Loucy (cell line): ENCODE measurements at regions not wholly inside any gene's neighbourhood (a gene's known extent, or its start where the extent isn't known, plus 50 kb on each side); places are given as distances from the start of the nearest gene placed in this dataset.

Experiments used
- H2AFZ ChIP-seq: fragments of 200-600 bp; sonication (generic); 2 replicates; pipeline ENCODE4 v1.6.0; 2016; ENCODE audit warnings: antibody characterized with exemption, mild to moderate bottlenecking, low read length, moderate library complexity
- H3F3A ChIP-seq: fragments of 200-600 bp; 2 replicates; pipeline ENCODE4 v1.6.0; 2016; ENCODE audit warnings: antibody characterized with exemption, low read depth, mild to moderate bottlenecking
- H3K27me3 ChIP-seq: fragments of 200-600 bp; sonication (generic); 2 replicates; pipeline ENCODE4 v1.6.1; 2014; ENCODE audit warnings: low read length, mild to moderate bottlenecking; ENCODE audit not compliant: insufficient read depth, poor library complexity, severe bottlenecking
- H3K36me3 ChIP-seq: fragments of 200-600 bp; sonication (generic); 2 replicates; pipeline ENCODE4 v1.6.1; 2016; ENCODE audit warnings: low read length; ENCODE audit not compliant: insufficient read depth
- H3K4me1 ChIP-seq: fragments of 200-600 bp; sonication (generic); 2 replicates; pipeline ENCODE4 v1.5.1; 2014; ENCODE audit warnings: low read length, mild to moderate bottlenecking; ENCODE audit not compliant: insufficient read depth, poor library complexity, severe bottlenecking
- H3K4me2 ChIP-seq: fragments of 200-600 bp; sonication (generic); 2 replicates; pipeline ENCODE4 v1.6.0; 2014; ENCODE audit warnings: antibody characterized with exemption, low read length, low read depth, mild to moderate bottlenecking; ENCODE audit not compliant: poor library complexity, severe bottlenecking
- H3K4me3 ChIP-seq: fragments of 200-600 bp; sonication (generic); 2 replicates; pipeline ENCODE4 v1.5.1; 2014; ENCODE audit warnings: low read length, mild to moderate bottlenecking, mixed read lengths; ENCODE audit not compliant: poor library complexity, severe bottlenecking
- H3K79me2 ChIP-seq: fragments of 200-600 bp; sonication (generic); 2 replicates; pipeline ENCODE4 v1.6.1; 2014; ENCODE audit warnings: low read length; ENCODE audit not compliant: insufficient read depth
- H3K9ac ChIP-seq: fragments of 200-600 bp; sonication (generic); 2 replicates; pipeline ENCODE4 v1.6.0; 2014; ENCODE audit warnings: mild to moderate bottlenecking, low read depth, low read length, moderate library complexity; ENCODE audit not compliant: poor library complexity, severe bottlenecking
- H3K9me2 ChIP-seq: fragments of 200-600 bp; sonication (generic); replicated peaks from 2 replicates; pipeline ENCODE4 v1.6.1; 2016; ENCODE audit warnings: low read depth, low read length, mixed read lengths
- H3K9me3 ChIP-seq: fragments of 200-600 bp; sonication (generic); 2 replicates; pipeline ENCODE4 v1.6.1; 2014; ENCODE audit warnings: mild to moderate bottlenecking, antibody characterized with exemption, low read length, low read depth; ENCODE audit not compliant: insufficient read depth
- H4K20me1 ChIP-seq: fragments of 200-600 bp; sonication (generic); 2 replicates; pipeline ENCODE4 v1.6.0; 2014; ENCODE audit warnings: antibody characterized with exemption, low read length, mild to moderate bottlenecking; ENCODE audit not compliant: insufficient read depth, poor library complexity, severe bottlenecking
- EZH2phosphoT487 ChIP-seq: fragments of 200-600 bp; IDR thresholded peaks from 2 replicates; pipeline ENCODE4 v1.6.1; 2018; ENCODE audit warnings: antibody characterized with exemption, mild to moderate bottlenecking, moderate library complexity, borderline replicate concordance
- TF ChIP-seq, protein P1 (sequence below): fragments of 200-600 bp; sonication (generic); conservative IDR thresholded peaks from 2 replicates; pipeline ENCODE4 v1.5.1; 2014; ENCODE audit warnings: mild to moderate bottlenecking, antibody characterized with exemption, low read length

DNA sequence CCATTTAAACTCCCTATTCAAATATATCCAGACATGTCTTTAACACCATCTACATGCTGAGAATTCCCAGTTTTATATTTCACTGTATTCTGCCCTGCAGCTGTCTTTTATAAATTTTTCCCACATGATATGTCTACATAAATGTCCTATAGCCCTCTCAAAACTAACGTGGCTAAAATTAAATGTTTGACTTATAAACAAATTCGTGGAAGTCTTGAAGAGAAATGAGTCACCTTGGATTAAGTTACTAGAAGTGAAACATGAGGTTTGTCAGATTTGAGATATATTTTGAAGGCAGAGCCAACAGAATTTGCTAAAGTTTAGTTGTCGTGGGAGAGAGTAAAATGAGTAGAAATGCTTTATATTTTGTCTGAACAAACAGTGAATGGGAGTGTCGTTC, 386.9 kb upstream of the CNTNAP2 start:
- Histone ChIP-seq H3F3A (no peaks in the 10 kb centered on the region), H3K27me3 (no peaks in the 10 kb centered on the region), H3K4me2 (no peak overlapping the region), H3K9me3 (no peaks in the 10 kb centered on the region), H3K79me2 (no peaks in the 10 kb centered on the region), H2AFZ (no peak overlapping the region), H3K9me2 (no peaks in the 10 kb centered on the region), H3K4me3 (no peak overlapping the region), H3K9ac (no peak overlapping the region), H4K20me1 (no peaks in the 10 kb centered on the region), H3K4me1 (no peaks in the 10 kb centered on the region), H3K36me3 (no peaks in the 10 kb centered on the region)
- TF ChIP-seq, protein P1, sequence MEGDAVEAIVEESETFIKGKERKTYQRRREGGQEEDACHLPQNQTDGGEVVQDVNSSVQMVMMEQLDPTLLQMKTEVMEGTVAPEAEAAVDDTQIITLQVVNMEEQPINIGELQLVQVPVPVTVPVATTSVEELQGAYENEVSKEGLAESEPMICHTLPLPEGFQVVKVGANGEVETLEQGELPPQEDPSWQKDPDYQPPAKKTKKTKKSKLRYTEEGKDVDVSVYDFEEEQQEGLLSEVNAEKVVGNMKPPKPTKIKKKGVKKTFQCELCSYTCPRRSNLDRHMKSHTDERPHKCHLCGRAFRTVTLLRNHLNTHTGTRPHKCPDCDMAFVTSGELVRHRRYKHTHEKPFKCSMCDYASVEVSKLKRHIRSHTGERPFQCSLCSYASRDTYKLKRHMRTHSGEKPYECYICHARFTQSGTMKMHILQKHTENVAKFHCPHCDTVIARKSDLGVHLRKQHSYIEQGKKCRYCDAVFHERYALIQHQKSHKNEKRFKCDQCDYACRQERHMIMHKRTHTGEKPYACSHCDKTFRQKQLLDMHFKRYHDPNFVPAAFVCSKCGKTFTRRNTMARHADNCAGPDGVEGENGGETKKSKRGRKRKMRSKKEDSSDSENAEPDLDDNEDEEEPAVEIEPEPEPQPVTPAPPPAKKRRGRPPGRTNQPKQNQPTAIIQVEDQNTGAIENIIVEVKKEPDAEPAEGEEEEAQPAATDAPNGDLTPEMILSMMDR = no peak
- no peak for TF ChIP-seq EZH2phosphoT487

DNA sequence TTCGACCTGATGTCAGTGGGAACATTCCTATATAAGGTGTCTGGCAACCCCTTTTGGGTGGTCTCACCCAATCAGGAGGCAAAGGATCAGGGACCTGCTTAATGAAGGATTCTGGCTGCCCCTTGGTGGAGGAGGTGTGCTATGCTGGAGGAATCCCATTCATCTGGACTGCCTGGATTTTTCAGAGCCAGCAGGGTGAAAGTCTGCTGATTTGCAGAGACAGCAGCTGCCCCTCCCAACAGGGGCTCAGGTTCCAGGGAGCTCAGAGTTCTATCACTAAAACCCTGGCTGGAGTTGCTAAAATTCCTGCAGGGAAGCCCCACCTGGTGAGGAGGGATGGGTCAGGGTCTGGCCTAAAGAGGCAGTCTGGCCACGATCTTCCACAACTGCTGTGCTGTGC, 398.5 kb upstream of the CNTNAP2 start:
- H4K20me1 ChIP-seq = no peaks in the 10 kb centered on the region
- no peaks in the 10 kb centered on the region for H3K9me2 ChIP-seq
- H3F3A ChIP-seq = no peaks in the 10 kb centered on the region
- H2AFZ ChIP-seq = no peak overlapping the region
- H3K4me2 ChIP-seq = no peak overlapping the region
- H3K27me3 ChIP-seq = no peaks in the 10 kb centered on the region
- no peaks in the 10 kb centered on the region for H3K9me3 ChIP-seq
- H3K36me3 ChIP-seq = no peaks in the 10 kb centered on the region
- no peaks in the 10 kb centered on the region for H3K4me1 ChIP-seq
- TF ChIP-seq, protein P1 = no peak
- no peak for TF ChIP-seq EZH2phosphoT487
- H3K79me2 ChIP-seq = no peaks in the 10 kb centered on the region
- H3K4me3 ChIP-seq = no peak overlapping the region
- H3K9ac ChIP-seq = no peak overlapping the region

DNA sequence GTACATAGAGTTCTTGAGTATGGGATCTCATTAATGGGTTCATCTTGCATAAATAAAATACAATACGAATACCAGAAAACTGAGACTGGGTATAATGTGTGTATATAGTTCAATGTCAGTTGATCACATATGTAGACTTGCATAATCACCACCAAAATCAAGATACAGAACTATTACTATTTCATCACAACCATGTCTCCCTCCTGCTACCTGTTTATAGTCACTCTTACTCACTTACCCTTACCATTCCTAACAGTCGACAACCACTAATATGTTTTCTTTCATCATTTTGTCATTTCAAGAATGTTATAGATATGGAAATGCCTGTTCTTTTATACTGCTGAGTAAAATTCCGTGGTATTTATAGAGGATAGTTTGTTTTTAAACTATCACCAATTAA, 416.1 kb upstream of the CNTNAP2 start:
- H3K4me2 ChIP-seq = no peak overlapping the region
- H3K79me2 ChIP-seq = no peaks in the 10 kb centered on the region
- H4K20me1 ChIP-seq = no peaks in the 10 kb centered on the region
- no peaks in the 10 kb centered on the region for H3K36me3 ChIP-seq
- H3F3A ChIP-seq = no peaks in the 10 kb centered on the region
- H3K27me3 ChIP-seq = no peaks in the 10 kb centered on the region
- no peaks in the 10 kb centered on the region for H3K9me2 ChIP-seq
- no peak overlapping the region for H3K4me3 ChIP-seq
- H2AFZ ChIP-seq = no peak overlapping the region
- H3K9ac ChIP-seq = no peak overlapping the region
- 0 out of 2 replicates have a peak, but pooled peaks cover 3% of the 10 kb centered on the region for H3K9me3 ChIP-seq
- no peak for TF ChIP-seq EZH2phosphoT487
- TF ChIP-seq, protein P1 = no peak
- no peaks in the 10 kb centered on the region for H3K4me1 ChIP-seq
